ENCODE measurements at regions not wholly inside any gene's neighbourhood (a gene's known extent, or its start where the extent isn't known, plus 50 kb on each side); places are given as distances from the start of the nearest gene placed in this dataset.

DNA sequence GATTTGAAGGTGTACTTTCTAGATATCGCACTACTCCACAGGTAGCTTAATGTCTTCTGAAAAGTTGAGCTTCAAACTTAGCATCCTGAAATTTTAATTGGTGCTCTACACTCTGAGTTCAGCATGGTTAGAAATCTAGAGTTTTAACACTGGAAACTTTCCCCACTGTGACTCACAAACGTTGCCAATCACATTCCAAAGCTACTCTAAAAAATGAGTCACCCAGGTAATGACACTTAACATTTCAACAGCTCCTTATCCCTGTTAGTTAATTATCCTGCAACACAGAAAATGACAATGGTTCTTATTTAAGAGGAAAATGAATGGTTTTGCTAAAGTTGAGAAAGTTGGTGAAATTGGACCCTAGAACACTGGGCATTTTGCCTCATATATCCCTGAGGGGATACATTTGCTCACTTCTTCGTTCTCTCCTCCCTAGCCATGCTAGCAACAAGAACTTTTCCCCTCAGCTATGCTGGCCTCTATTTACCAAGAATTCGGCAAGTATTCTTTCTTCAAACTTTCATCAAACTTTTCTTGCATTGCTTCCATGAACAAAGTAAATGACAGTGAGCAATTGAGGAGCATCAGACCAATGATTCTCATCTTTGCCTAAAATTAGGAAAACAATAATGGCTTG is 1024.1 kb upstream of the KLHL29 start:
- Histone ChIP-seq H3K27ac (no peak overlapping the region), H3K9me3 (no peaks in the 10 kb centered on the region), H3K4me3 (no peak overlapping the region), H3K27me3 (no peaks in the 10 kb centered on the region), H3K36me3 (no peaks in the 10 kb centered on the region), H3K4me1 (ENCODE audit: insufficient read depth) (no peaks in the 10 kb centered on the region)
- no peak for DNase-seq
- TF ChIP-seq, protein P1, sequence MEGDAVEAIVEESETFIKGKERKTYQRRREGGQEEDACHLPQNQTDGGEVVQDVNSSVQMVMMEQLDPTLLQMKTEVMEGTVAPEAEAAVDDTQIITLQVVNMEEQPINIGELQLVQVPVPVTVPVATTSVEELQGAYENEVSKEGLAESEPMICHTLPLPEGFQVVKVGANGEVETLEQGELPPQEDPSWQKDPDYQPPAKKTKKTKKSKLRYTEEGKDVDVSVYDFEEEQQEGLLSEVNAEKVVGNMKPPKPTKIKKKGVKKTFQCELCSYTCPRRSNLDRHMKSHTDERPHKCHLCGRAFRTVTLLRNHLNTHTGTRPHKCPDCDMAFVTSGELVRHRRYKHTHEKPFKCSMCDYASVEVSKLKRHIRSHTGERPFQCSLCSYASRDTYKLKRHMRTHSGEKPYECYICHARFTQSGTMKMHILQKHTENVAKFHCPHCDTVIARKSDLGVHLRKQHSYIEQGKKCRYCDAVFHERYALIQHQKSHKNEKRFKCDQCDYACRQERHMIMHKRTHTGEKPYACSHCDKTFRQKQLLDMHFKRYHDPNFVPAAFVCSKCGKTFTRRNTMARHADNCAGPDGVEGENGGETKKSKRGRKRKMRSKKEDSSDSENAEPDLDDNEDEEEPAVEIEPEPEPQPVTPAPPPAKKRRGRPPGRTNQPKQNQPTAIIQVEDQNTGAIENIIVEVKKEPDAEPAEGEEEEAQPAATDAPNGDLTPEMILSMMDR (IDR thresholded peaks at IDR 0.05) = no peak
- TF ChIP-seq EP300 (IDR thresholded peaks at IDR 0.05) (no peak), POLR2A (IDR thresholded peaks at IDR 0.05) (no peak)
- 68 to 69% (median 68%) methylated on average over 4 of the region's 4 CpGs for WGBS, 3 donors
- intact Hi-C loops (cut with DNase I) = no loop called here

DNA sequence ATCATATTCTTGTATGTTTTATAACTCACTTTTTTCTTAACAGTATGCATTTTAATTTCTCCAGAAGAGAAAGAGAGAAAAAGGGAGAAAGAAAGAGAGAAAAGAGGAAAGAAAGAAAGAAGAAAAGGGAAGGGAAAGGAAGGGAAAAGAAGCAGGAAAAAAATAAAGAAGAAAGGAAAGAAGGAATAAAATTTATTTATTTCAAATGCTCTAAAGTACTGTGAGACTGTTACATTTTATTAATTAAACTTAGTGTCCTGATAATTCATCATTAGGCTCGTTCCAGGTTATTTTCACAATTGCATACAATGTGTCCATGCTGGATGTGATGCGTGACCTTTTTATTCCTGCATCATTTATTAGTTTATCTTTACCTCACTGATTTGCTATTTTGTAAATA is 1023.4 kb upstream of the KLHL29 start:
- intact Hi-C loops (cut with DNase I) = no loop called here
- Histone ChIP-seq H3K36me3 (no peaks in the 10 kb centered on the region), H3K27ac (no peak overlapping the region), H3K9me3 (no peaks in the 10 kb centered on the region), H3K4me1 (ENCODE audit: insufficient read depth) (no peaks in the 10 kb centered on the region), H3K4me3 (no peak overlapping the region), H3K27me3 (no peaks in the 10 kb centered on the region)
- DNase-seq = no peak
- WGBS, 3 donors = 80 to 87% (median 83%) methylated on average over 2 of the region's 2 CpGs
- TF ChIP-seq, protein P1 (IDR thresholded peaks at IDR 0.05) = no peak
- TF ChIP-seq EP300 (IDR thresholded peaks at IDR 0.05) (no peak), POLR2A (IDR thresholded peaks at IDR 0.05) (no peak)

DNA sequence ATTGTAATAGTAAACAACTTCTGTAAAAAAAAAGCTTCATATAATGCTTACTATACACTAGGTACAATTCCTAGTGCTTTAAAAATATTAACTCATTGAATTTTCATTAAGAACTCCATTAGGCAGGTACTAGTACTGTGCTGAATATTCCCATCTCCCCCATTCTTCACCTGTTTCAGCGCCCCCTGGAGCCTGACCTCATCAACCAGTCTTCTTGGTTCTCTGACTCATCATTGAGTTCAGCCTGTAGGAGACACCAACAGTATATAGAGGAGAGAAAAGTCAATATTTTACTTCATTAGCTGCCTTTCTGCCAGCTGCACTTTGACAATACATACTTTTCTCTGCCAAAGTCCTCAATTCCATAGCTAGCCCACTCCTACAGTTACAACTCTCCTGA is 1009.9 kb upstream of the KLHL29 start:
- H3K27me3 ChIP-seq = no peaks in the 10 kb centered on the region

DNA sequence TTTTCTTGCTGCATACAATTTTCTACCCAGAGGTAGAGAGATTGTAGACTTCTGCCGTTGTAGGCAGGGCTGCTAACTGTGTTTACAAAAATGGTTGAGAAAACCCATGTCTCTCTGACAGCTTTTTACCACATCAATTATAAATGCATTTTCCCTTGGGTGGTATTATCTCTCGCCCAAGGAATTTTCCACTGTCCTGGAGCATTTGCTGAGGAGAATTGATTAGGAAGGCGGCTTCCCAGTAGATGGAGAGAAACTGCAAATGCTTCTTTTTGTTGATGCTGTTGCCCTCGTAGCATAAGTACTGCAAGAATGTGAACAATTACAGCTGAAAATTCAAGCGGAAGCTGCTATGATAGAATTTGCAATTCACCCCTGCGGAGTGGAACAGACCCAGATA is 1007.7 kb upstream of the KLHL29 start:
- no peaks in the 10 kb centered on the region for H3K36me3 ChIP-seq
- H3K9me3 ChIP-seq = no peaks in the 10 kb centered on the region
- no peak for DNase-seq
- WGBS, 3 donors = 36 to 58% (median 41%) methylated on average over 6 of the region's 6 CpGs
- intact Hi-C loops (cut with DNase I) = no loop called here
- no peaks in the 10 kb centered on the region for H3K4me1 ChIP-seq (ENCODE audit: insufficient read depth)
- TF ChIP-seq, protein P1 (IDR thresholded peaks at IDR 0.05) = no peak
- no peak for TF ChIP-seq POLR2A (IDR thresholded peaks at IDR 0.05)
- TF ChIP-seq EP300 (IDR thresholded peaks at IDR 0.05) = no peak
- no peak overlapping the region for H3K4me3 ChIP-seq
- no peaks in the 10 kb centered on the region for H3K27me3 ChIP-seq
- no peak overlapping the region for H3K27ac ChIP-seq

More for the DNA sequence above, 1009.9 kb upstream of the KLHL29 start:
- Histone ChIP-seq H3K4me3 (no peak overlapping the region), H3K36me3 (no peaks in the 10 kb centered on the region), H3K27ac (no peak overlapping the region), H3K4me1 (ENCODE audit: insufficient read depth) (no peaks in the 10 kb centered on the region), H3K9me3 (no peaks in the 10 kb centered on the region)
- intact Hi-C loops (cut with DNase I) = no loop called here
- no peak for TF ChIP-seq EP300 (IDR thresholded peaks at IDR 0.05)
- TF ChIP-seq, protein P1 (IDR thresholded peaks at IDR 0.05) = no peak
- 8 to 14% (median 12%) methylated on average over 1 of the region's 1 CpG for WGBS, 3 donors
- no peak for DNase-seq

Data from ovary (tissue), 7 donors.